Peyer's patch (tissue), 4 donors: ENCODE measurements at regions not wholly inside any gene's neighbourhood (a gene's known extent, or its start where the extent isn't known, plus 50 kb on each side); places are given as distances from the start of the nearest gene placed in this dataset.

Source experiments
- POLR2A ChIP-seq, 2 donors: fragments of 450-650 bp; IDR thresholded peaks; one replicate each; pipeline ENCODE4 v1.5.1; 2017; ENCODE audit warnings: antibody characterized with exemption in 2 of 2, mild to moderate bottlenecking in 2 of 2, moderate library complexity in 2 of 2
- TF ChIP-seq, protein P1 (sequence below), 6 experiments: fragments of 450-650 bp in 4 of 6; fragments of 200-600 bp in 2 of 6; sonication (generic) in 1 of 6; IDR thresholded peaks; one replicate each; pipeline ENCODE4 v1.5.1; 2017 to 2019; ENCODE audit warnings: antibody characterized with exemption in 6 of 6, mild to moderate bottlenecking in 3 of 6, moderate library complexity in 1 of 6

- TF ChIP-seq, protein P1, sequence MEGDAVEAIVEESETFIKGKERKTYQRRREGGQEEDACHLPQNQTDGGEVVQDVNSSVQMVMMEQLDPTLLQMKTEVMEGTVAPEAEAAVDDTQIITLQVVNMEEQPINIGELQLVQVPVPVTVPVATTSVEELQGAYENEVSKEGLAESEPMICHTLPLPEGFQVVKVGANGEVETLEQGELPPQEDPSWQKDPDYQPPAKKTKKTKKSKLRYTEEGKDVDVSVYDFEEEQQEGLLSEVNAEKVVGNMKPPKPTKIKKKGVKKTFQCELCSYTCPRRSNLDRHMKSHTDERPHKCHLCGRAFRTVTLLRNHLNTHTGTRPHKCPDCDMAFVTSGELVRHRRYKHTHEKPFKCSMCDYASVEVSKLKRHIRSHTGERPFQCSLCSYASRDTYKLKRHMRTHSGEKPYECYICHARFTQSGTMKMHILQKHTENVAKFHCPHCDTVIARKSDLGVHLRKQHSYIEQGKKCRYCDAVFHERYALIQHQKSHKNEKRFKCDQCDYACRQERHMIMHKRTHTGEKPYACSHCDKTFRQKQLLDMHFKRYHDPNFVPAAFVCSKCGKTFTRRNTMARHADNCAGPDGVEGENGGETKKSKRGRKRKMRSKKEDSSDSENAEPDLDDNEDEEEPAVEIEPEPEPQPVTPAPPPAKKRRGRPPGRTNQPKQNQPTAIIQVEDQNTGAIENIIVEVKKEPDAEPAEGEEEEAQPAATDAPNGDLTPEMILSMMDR (IDR thresholded peaks at IDR 0.05) = no peak
- no peak for TF ChIP-seq POLR2A (IDR thresholded peaks at IDR 0.05)
Measured at GRCh38 chrX:39227371-39227770, 426.1 kb downstream of the MID1IP1 start.
